Endodermal cell (in vitro differentiated cells): ENCODE measurements at regions not wholly inside any gene's neighbourhood (a gene's known extent, or its start where the extent isn't known, plus 50 kb on each side); places are given as distances from the start of the nearest gene placed in this dataset.

Experiments used
- DNase-seq: peaks from one replicate; pipeline ENCODE4 v3.0.0-alpha.2; 2017
- H3K27ac ChIP-seq: 2 replicates; pipeline ENCODE4 v1.5.1; 2013; ENCODE audit warnings: mild to moderate bottlenecking, low read depth, low read length, moderate library complexity
- H3K27me3 ChIP-seq: 2 replicates; pipeline ENCODE4 v1.6.1; 2013; ENCODE audit warnings: mild to moderate bottlenecking, low read length, moderate library complexity; ENCODE audit not compliant: insufficient read depth, control insufficient read depth, poor library complexity, severe bottlenecking
- H3K36me3 ChIP-seq: 2 replicates; pipeline ENCODE4 v1.7.0; 2013; ENCODE audit warnings: mild to moderate bottlenecking, low read length, moderate library complexity; ENCODE audit not compliant: control insufficient read depth, insufficient read depth
- H3K4me1 ChIP-seq: one replicate; pipeline ENCODE4 v1.7.0; 2013; ENCODE audit warnings: low read length; ENCODE audit not compliant: control insufficient read depth, insufficient read depth
- H3K4me3 ChIP-seq: 2 replicates; pipeline ENCODE4 v1.5.1; 2013; ENCODE audit warnings: mild to moderate bottlenecking, low read length, moderate library complexity
- H3K9ac ChIP-seq: 2 replicates; pipeline ENCODE4 v1.6.1; 2013; ENCODE audit warnings: mild to moderate bottlenecking, low read length, moderate library complexity; ENCODE audit not compliant: poor library complexity, severe bottlenecking; ENCODE audit errors: extremely low read depth
- H3K9me3 ChIP-seq: 2 replicates; pipeline ENCODE4 v1.6.1; 2013; ENCODE audit warnings: mild to moderate bottlenecking, low read length, moderate library complexity; ENCODE audit not compliant: control insufficient read depth
- H3K27ac Mint-ChIP-seq: 2 replicates; pipeline ENCODE4 v1.8.0; 2020; ENCODE audit warnings: mixed read lengths
- H3K27me3 Mint-ChIP-seq: 2 replicates; pipeline ENCODE4 v1.8.0; 2021; ENCODE audit warnings: mild to moderate bottlenecking, mixed read lengths; ENCODE audit not compliant: insufficient read depth
- H3K36me3 Mint-ChIP-seq: 2 replicates; pipeline ENCODE4 v1.8.0; 2020; ENCODE audit warnings: low read depth, mixed read lengths
- H3K4me1 Mint-ChIP-seq: 2 replicates; pipeline ENCODE4 v1.8.0; 2020; ENCODE audit warnings: mixed read lengths
- H3K4me3 Mint-ChIP-seq: 2 replicates; pipeline ENCODE4 v1.8.0; 2020; ENCODE audit warnings: mild to moderate bottlenecking, moderate library complexity, mixed read lengths
- H3K9me3 Mint-ChIP-seq: 2 replicates; pipeline ENCODE4 v1.8.0; 2020; ENCODE audit warnings: mild to moderate bottlenecking, mixed read lengths
- CTCF ChIP-seq: fragments of 200-600 bp; sonication (generic); conservative IDR thresholded peaks from 2 replicates; pipeline ENCODE4 v1.5.0; 2021; ENCODE audit warnings: antibody characterized with exemption, mild to moderate bottlenecking
- WGBS, 2 experiments: methylation state at CpG; one replicate each; pipeline versions ENCODE4 v1.1.5 to v1.1.7; 2013; ENCODE audit warnings: missing lambda C conversion rate in 2 of 2, mixed read lengths in 1 of 2; ENCODE audit not compliant: insufficient coverage in 1 of 2, insufficient read length in 1 of 2; 5-methylcytosine and 5-hydroxymethylcytosine counted together

GRCh38 chr1:213371525-213371846 lies 320.4 kb downstream of the RPS6KC1 start:
- Mint-ChIP-seq H3K4me1 (peaks cover 45% of the 10 kb centered on the region), H3K9me3 (no peaks in the 10 kb centered on the region), H3K27ac (no peak overlapping the region), H3K36me3 (no peaks in the 10 kb centered on the region), H3K4me3 (no peak overlapping the region), H3K27me3 (no peaks in the 10 kb centered on the region)
- Histone ChIP-seq H3K9ac (no peak overlapping the region), H3K4me1 (peaks cover 22% of the 10 kb centered on the region), H3K27me3 (no peaks in the 10 kb centered on the region), H3K27ac (no peak overlapping the region), H3K4me3 (no peak overlapping the region), H3K36me3 (no peaks in the 10 kb centered on the region), H3K9me3 (no peaks in the 10 kb centered on the region)
- whole genome bisulfite sequencing, 2 experiments = 93% methylated on average over 2 of the region's 3 CpGs; no CpG with 5 or more reads in 1 of the 2 experiments
- no peak for TF ChIP-seq CTCF
- DNase-seq = no peak

GRCh38 chr1:213371847-213372619 lies 321.0 kb downstream of the RPS6KC1 start:
- no peak for TF ChIP-seq CTCF
- Histone ChIP-seq H3K36me3 (no peaks in the 10 kb centered on the region), H3K9ac (no peak overlapping the region), H3K27ac (no peak overlapping the region), H3K4me3 (no peak overlapping the region), H3K27me3 (no peaks in the 10 kb centered on the region), H3K4me1 (peaks cover 21% of the 10 kb centered on the region), H3K9me3 (no peaks in the 10 kb centered on the region)
- 75 to 76% methylated on average over 5 to 9 of the region's 9 CpGs for WGBS, 2 experiments
- Mint-ChIP-seq H3K27ac (peak overlapping the region; percentile 79), H3K4me3 (no peak overlapping the region), H3K36me3 (no peaks in the 10 kb centered on the region), H3K27me3 (no peaks in the 10 kb centered on the region), H3K9me3 (no peaks in the 10 kb centered on the region), H3K4me1 (peaks cover 48% of the 10 kb centered on the region)
- peak; percentile 65 for DNase-seq

GRCh38 chr1:213374369-213374768 lies 323.3 kb downstream of the RPS6KC1 start:
- peaks cover under 1% of the 10 kb centered on the region for H3K9me3 Mint-ChIP-seq
- no peak overlapping the region for H3K9ac ChIP-seq
- no peak overlapping the region for H3K4me3 Mint-ChIP-seq
- H3K27me3 Mint-ChIP-seq = no peaks in the 10 kb centered on the region
- H3K4me3 ChIP-seq = no peak overlapping the region
- peaks cover 15% of the 10 kb centered on the region for H3K4me1 ChIP-seq
- TF ChIP-seq CTCF = peak; percentile 97
- H3K36me3 Mint-ChIP-seq = no peaks in the 10 kb centered on the region
- peak; percentile 95 for DNase-seq
- H3K9me3 ChIP-seq = peaks cover 8% of the 10 kb centered on the region
- H3K27me3 ChIP-seq = no peaks in the 10 kb centered on the region
- no peak overlapping the region for H3K27ac ChIP-seq
- no peak overlapping the region for H3K27ac Mint-ChIP-seq
- no peaks in the 10 kb centered on the region for H3K36me3 ChIP-seq
- H3K4me1 Mint-ChIP-seq = peaks cover 28% of the 10 kb centered on the region
- WGBS, 2 experiments = 12 to 26% methylated on average over 2 to 5 of the region's 5 CpGs
